Iris pigment epithelial cell (primary cell): ENCODE measurements at regions not wholly inside any gene's neighbourhood (a gene's known extent, or its start where the extent isn't known, plus 50 kb on each side); places are given as distances from the start of the nearest gene placed in this dataset.

Experiments
- DNase-seq: peaks from one replicate; pipeline ENCODE4 v3.0.0-alpha.2; 2011; ENCODE audit warnings: low read depth

GRCh38 chr12:93243689-93244513 is 133.8 kb upstream of the NUDT4 start:
- peak; percentile 93 for DNase-seq

DNA sequence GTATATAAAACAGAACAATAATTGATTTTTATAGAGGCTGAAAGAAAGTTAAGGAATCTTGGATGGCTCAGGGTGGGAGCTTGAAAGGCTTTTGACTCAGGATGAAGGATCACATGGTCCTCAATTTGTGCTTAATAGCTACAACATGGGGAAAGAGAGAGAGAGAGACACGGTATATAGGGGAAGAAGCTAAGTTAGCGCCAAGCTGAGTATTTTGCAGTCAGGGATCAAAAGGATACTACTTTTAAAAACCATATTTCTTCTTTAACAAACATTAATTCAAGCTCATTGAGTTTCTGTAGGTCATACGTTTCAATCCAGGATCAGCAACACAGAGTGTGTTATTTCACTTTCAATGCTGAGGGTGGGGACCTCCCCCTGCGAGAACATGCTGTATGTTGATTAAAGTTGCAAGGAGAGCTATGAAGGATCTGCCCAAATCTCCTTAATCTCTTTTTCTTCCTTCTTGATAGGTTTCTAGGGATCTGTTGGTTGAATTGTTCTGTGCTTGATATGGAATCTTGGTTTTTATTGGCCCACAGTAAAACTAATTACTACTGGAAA is 133.1 kb upstream of the NUDT4 start:
- no peak for DNase-seq

DNA sequence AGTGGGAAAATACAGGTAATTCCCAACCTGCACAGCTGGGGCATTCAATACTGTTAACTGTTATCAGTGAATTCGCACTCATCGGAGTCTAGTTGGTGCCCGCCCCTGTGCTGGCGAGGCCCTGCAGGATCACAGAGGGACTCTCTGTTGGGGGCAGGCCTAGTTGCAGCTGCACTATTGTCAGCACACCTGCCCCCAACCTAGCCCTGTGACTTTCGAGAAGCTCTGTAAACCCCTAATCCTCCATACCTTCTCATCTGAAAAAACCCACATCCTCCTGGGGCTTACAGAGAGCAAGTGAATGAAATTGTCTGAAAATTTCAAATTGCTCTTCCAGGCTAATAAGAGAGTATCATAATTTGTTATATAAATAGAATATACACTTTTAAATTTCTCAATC is 132.2 kb upstream of the NUDT4 start:
- DNase-seq = no peak

DNA sequence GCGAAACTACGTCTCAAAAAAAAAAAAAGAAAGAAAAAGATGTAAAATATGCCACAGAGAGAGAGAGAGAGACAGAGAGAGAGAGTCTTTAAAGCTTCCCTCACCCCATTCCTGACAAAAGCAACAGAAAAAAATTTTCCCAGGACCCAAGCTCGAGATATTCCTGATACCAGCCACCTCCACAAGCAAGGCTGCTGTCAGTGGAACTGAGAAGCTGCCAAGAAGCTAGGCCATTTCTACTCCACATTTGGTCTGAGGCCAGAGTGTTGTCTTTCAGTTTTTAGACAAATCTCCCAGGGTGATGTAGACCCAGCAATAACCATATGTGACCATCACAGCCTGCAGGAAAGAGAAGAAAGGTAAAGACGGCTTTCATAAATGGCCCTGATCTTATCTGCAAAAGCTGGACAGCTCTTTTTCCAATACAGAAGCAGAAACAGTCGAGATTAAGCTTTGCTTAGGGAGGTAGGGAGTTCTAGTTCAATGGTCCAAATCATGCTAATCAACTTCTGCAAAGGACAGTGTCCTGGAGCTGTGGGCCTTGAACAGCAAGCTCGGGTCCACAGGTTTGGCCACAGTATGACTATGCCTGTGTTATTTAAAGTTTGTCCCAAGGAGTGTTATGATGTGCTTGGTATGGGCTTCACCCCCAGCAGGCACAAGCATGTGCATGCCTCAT is 130.3 kb upstream of the NUDT4 start:
- DNase-seq = no peak

DNA sequence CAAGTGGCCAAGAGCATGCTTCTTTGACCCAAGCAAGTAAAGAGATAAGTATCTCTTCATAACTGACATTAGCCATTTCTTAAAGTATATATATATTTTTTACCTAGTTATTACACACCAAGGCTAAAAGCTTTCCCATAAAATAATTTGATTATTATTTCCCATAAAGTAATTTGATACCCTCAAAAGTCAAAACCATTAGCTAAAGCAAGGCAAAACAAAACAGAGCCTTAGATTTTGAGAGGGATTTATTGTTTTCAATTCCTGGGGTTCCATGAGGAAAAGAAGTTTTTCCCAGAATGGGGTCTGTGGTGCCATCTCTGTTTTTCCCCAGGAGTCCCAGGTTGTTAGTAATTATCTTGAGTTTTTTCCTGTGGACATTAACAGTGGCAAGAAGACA is 125.5 kb upstream of the NUDT4 start:
- no peak for DNase-seq

- no peak for DNase-seq
These were observed 122.8 kb upstream of the NUDT4 start for GRCh38 chr12:93254911-93255310.

DNA sequence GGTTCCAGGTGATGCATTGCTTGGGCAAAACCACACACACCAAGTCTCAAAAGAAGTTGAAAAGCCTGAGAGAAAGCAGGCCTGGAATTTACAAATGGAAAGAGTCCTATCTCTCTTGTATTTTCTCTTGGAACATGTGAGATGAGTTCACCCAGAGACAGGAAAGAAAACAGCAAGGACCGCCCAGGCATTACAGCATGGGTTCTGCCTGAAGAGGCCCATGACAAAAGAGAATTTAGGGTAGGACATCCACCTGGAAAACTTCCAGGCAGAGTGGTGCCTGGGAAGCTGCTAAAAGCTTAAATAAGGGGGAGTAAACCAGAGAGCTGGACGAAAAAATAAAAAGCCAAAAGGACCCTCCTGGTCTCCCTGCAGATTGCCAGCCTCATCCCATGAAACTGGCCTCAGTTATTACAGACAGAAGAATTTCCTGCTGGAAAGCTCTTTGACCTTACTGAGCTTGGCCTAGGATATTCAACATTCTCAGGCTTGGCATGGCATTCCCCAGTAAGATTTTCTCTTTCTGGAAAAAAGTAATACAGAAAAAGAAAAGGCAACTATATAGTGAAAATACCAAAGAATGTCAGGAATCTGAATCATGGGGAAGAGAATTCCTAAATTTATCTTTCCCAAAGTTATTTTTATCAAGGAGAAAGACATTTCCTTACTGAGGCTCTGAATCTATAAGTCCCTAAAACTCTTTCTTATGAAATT is 121.3 kb upstream of the NUDT4 start:
- DNase-seq = no peak

GRCh38 chr12:93261505-93262094 is 116.1 kb upstream of the NUDT4 start:
- no peak for DNase-seq

- DNase-seq = no peak
These were observed 104.7 kb upstream of the NUDT4 start for GRCh38 chr12:93272997-93273396.

GRCh38 chr12:93273834-93274564 is 103.7 kb upstream of the NUDT4 start:
- DNase-seq = no peak

DNA sequence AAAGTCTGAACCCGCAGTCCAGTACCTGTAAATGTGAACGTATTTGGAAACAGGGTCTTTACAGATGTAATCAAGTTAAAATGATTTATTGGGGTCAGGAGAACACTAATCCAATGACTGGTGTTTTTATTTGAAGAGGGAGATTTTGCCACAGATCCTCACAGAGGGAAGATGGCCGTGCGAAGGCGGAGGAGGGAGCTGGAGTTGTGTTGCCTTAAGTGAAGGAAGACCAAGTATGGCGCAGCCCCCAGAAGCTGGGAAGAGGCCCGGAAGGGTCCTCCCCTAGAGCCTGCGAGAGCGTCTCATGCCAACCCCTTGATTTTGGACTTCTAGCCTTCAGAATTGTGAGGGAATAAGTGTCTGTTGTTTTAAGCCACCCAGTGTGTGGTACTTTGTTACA is 102.8 kb upstream of the NUDT4 start:
- DNase-seq = no peak

DNA sequence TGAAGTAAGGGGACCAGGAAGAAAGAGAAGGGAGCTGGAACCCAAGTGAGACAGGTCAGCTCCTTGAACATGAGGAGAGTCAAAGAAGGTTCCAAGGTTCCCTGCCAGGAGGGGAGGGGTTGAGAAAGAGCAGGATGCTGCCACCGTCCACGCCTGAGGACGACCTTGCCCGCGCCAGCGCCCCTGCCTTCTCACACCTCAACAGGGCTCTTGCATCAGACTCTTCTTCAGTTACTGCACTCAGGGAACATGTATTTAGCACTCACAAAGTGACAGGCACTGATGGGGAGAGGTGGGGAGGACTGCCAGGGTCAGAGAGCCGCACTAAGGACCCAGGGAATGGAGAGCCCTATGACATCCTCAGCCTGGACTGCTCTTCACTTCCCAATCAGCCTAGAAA is 102.1 kb upstream of the NUDT4 start:
- no peak for DNase-seq

GRCh38 chr12:93279565-93280412 is 97.9 kb upstream of the NUDT4 start:
- DNase-seq = peak; percentile 24

- peak; percentile 9 for DNase-seq
These were observed 90.6 kb upstream of the NUDT4 start for GRCh38 chr12:93287149-93287548.

DNA sequence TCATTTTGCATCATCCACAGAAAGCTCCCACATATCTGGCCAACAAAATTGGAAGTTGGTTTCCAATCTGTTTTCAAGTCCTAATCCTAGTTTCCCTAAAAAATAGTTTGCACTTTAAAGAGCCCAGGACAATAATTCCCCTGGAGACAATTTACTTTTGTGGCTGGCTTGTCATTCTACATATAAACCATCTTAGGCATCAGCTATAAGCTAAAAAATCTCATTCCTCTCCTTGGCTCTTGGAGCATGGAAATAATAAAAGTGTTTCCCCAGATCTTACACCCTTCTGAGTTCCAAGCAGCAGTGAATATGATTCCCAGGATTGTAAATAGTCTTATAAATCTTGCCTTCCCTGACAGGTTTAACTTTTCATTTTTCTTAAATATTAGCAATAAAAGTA is 89.1 kb upstream of the NUDT4 start:
- DNase-seq = no peak

GRCh38 chr12:93290391-93290790 is 87.3 kb upstream of the NUDT4 start:
- DNase-seq = no peak

- no peak for DNase-seq
These were observed 85.5 kb upstream of the NUDT4 start for GRCh38 chr12:93292213-93292612.

DNA sequence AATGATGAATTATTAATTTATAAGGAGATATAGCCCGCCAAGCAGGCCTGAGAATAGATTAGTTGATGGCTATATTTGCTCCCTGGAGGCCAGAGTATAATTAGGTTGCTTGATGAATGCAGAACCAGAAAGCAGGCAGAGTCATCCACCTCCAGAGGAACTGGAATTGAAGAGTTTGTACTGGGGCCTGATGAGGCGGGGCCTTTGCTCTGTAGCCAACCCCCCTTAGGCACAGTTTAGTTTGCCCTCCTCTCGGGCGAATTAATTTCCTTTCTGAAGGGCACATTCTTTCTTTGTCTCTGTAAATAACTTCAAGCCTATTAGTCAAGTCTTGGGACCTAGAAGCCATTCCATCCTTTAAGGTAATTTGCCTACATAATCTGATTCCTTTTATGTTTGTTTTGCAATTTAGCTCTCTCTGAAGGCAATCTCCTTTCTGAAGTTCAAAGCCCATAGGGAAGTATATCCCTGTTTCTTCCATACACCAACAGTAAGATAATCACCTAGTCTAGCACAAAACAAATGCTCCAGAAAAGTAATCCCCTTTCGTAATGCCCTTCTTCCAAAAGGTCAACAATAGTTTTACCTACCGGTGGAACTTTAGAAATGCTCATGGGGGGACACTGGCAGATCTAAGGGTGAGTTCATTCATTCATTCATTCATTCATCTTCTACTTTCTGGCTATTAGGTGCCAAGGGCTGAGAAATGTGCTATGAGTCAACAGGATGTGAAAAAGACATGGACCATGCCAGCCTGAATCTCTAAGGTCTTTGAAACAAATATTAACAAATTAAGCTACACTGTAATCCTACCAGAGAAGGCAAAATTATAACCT is 84.8 kb upstream of the NUDT4 start:
- no peak for DNase-seq

- DNase-seq = no peak
These were observed 80.7 kb upstream of the NUDT4 start for GRCh38 chr12:93297032-93297431.

GRCh38 chr12:93297536-93297935 is 80.2 kb upstream of the NUDT4 start:
- no peak for DNase-seq
